ENCODE measurements at regions not wholly inside any gene's neighbourhood (a gene's known extent, or its start where the extent isn't known, plus 50 kb on each side); places are given as distances from the start of the nearest gene placed in this dataset.

DNA sequence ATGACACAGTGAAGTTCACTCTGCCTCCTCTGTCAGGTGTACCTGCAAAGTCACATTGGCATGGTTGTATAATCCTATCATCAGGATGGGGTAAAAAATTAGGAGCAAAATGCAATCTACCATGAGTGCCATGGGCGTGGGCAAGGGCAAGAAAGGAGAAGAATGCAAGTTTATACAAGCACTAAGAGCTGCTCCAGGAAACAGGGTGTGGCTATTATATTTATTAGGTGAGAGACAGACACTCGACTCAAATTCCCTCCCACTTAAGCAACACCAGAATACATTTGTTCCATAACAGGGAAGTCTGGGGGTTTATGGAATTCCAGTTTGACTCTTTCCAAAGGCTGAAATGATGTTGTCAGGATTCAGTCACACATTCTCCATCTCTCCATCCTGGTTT, 378.8 kb downstream of the BCOR start:
- no peak for TF ChIP-seq EGR1 (IDR thresholded peaks at IDR 0.05)
- no peak for TF ChIP-seq EP300 (IDR thresholded peaks at IDR 0.05; ENCODE audit: borderline replicate concordance)
- no peak for TF ChIP-seq TEAD4 (IDR thresholded peaks at IDR 0.05)
- TF ChIP-seq USF1 (IDR thresholded peaks at IDR 0.05), result no peak
- no peak for TF ChIP-seq CREB1 (IDR thresholded peaks at IDR 0.05; ENCODE audit: low read depth)

- TF ChIP-seq TCF12 (IDR thresholded peaks at IDR 0.05; ENCODE audit: low read depth), result no peak
- TF ChIP-seq, protein P1, sequence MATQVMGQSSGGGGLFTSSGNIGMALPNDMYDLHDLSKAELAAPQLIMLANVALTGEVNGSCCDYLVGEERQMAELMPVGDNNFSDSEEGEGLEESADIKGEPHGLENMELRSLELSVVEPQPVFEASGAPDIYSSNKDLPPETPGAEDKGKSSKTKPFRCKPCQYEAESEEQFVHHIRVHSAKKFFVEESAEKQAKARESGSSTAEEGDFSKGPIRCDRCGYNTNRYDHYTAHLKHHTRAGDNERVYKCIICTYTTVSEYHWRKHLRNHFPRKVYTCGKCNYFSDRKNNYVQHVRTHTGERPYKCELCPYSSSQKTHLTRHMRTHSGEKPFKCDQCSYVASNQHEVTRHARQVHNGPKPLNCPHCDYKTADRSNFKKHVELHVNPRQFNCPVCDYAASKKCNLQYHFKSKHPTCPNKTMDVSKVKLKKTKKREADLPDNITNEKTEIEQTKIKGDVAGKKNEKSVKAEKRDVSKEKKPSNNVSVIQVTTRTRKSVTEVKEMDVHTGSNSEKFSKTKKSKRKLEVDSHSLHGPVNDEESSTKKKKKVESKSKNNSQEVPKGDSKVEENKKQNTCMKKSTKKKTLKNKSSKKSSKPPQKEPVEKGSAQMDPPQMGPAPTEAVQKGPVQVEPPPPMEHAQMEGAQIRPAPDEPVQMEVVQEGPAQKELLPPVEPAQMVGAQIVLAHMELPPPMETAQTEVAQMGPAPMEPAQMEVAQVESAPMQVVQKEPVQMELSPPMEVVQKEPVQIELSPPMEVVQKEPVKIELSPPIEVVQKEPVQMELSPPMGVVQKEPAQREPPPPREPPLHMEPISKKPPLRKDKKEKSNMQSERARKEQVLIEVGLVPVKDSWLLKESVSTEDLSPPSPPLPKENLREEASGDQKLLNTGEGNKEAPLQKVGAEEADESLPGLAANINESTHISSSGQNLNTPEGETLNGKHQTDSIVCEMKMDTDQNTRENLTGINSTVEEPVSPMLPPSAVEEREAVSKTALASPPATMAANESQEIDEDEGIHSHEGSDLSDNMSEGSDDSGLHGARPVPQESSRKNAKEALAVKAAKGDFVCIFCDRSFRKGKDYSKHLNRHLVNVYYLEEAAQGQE (IDR thresholded peaks at IDR 0.05; ENCODE audit: low read depth), result no peak
- TF ChIP-seq, protein P2, sequence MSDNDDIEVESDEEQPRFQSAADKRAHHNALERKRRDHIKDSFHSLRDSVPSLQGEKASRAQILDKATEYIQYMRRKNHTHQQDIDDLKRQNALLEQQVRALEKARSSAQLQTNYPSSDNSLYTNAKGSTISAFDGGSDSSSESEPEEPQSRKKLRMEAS (IDR thresholded peaks at IDR 0.05), result no peak
- no peak for TF ChIP-seq TEAD4 (IDR thresholded peaks at IDR 0.05)
- TF ChIP-seq TAF1 (IDR thresholded peaks at IDR 0.05; ENCODE audit: low read depth), result no peak
- TF ChIP-seq EP300 (IDR thresholded peaks at IDR 0.05; ENCODE audit: borderline replicate concordance), result no peak
- TF ChIP-seq CEBPB (IDR thresholded peaks at IDR 0.05), result no peak
- no peak for TF ChIP-seq YY1 (IDR thresholded peaks at IDR 0.05; ENCODE audit: low read depth)
- TF ChIP-seq USF1 (IDR thresholded peaks at IDR 0.05), result no peak
- no peak for TF ChIP-seq NFIC (IDR thresholded peaks at IDR 0.05)
- no peak for TF ChIP-seq CREB1 (IDR thresholded peaks at IDR 0.05; ENCODE audit: low read depth)
- TF ChIP-seq RAD21 (IDR thresholded peaks at IDR 0.05; ENCODE audit: low read depth), result no peak
- TF ChIP-seq EGR1 (IDR thresholded peaks at IDR 0.05), result no peak
- TF ChIP-seq FOXM1 (IDR thresholded peaks at IDR 0.05; ENCODE audit: borderline replicate concordance, low read depth), result no peak
- no peak for TF ChIP-seq ZBTB7A (IDR thresholded peaks at IDR 0.05; ENCODE audit: low read depth)
Measured at GRCh38 chrX:39720945-39721344, 376.8 kb downstream of the BCOR start.

GRCh38 chrX:39721566-39722279, 376.0 kb downstream of the BCOR start:
- no peak for TF ChIP-seq FOXM1 (IDR thresholded peaks at IDR 0.05; ENCODE audit: borderline replicate concordance, low read depth)
- no peak for TF ChIP-seq RAD21 (IDR thresholded peaks at IDR 0.05; ENCODE audit: low read depth)
- TF ChIP-seq EGR1 (IDR thresholded peaks at IDR 0.05), result no peak

GRCh38 chrX:39724544-39724943, 373.2 kb downstream of the BCOR start:
- TF ChIP-seq NFIC (IDR thresholded peaks at IDR 0.05) (no peak), USF1 (IDR thresholded peaks at IDR 0.05) (peak; percentile 41; the same call in 1 of the 2 replicates), TCF12 (IDR thresholded peaks at IDR 0.05; ENCODE audit: low read depth) (no peak), TAF1 (IDR thresholded peaks at IDR 0.05; ENCODE audit: low read depth) (no peak)

GRCh38 chrX:39725114-39725513, 372.6 kb downstream of the BCOR start:
- TF ChIP-seq YY1 (IDR thresholded peaks at IDR 0.05; ENCODE audit: low read depth), result no peak
- TF ChIP-seq CREB1 (IDR thresholded peaks at IDR 0.05; ENCODE audit: low read depth), result no peak
- TF ChIP-seq TCF12 (IDR thresholded peaks at IDR 0.05; ENCODE audit: low read depth), result no peak
- no peak for TF ChIP-seq CEBPB (IDR thresholded peaks at IDR 0.05)
- TF ChIP-seq ZBTB7A (IDR thresholded peaks at IDR 0.05; ENCODE audit: low read depth), result no peak
- TF ChIP-seq FOXM1 (IDR thresholded peaks at IDR 0.05; ENCODE audit: borderline replicate concordance, low read depth), result no peak
- TF ChIP-seq TAF1 (IDR thresholded peaks at IDR 0.05; ENCODE audit: low read depth), result no peak
- TF ChIP-seq RAD21 (IDR thresholded peaks at IDR 0.05; ENCODE audit: low read depth), result no peak
- no peak for TF ChIP-seq EP300 (IDR thresholded peaks at IDR 0.05; ENCODE audit: borderline replicate concordance)
- TF ChIP-seq, protein P1 (IDR thresholded peaks at IDR 0.05; ENCODE audit: low read depth), result no peak
- no peak for TF ChIP-seq NFIC (IDR thresholded peaks at IDR 0.05)
- TF ChIP-seq TEAD4 (IDR thresholded peaks at IDR 0.05), result no peak
- TF ChIP-seq, protein P2 (IDR thresholded peaks at IDR 0.05), result no peak

Measured in Ishikawa (cell line).